ENCODE measurements at regions not wholly inside any gene's neighbourhood (a gene's known extent, or its start where the extent isn't known, plus 50 kb on each side); places are given as distances from the start of the nearest gene placed in this dataset.
A peak's percentile ranks its signal among the peaks of the same experiment; 100 is the strongest.
"Not testable (repeated sequence)": the region's sequence is repeated elsewhere in the genome, so short reads cannot be mapped to it uniquely, and the experiment has no call there.

DNA sequence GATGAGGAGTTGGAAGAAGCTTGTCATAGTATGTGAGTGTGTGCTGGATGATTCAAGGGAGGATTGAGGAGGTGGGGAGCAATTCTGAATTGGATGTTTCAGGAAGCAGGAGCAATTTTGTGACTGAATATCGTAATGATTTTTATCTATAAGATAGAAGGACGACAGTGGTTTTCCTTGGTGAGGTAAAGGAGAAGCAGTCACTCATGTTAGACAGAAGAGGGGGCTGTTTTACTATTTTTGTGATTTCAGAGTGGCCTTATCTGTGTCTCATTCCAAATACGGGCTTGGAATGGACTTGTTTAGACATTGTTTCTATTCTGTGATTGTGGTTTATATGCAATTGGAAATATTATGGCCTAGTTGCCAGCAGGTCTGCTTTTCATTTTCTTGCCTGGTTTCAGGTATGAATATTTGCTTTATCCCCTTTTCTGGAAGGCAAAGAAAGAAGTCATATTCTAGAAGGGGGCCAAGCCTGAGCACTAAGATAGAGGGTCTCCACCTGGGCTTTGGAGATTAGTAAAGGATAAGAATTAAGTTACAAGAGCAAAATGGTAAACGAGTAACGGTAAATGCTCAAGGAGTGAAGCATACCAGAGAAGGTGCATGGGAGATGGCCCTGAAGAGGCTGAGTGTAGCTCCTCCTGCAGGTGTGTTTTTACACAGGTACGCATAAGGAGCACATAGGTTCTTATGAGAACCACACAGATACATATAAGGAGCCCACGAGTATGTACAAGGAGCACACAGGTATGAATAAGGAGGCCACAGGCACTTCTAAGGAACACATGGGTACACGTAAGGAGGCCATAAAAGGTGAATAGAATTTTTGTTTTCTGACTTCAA, 124.6 kb upstream of the KCNAB1 start:
- TF ChIP-seq, protein P1, sequence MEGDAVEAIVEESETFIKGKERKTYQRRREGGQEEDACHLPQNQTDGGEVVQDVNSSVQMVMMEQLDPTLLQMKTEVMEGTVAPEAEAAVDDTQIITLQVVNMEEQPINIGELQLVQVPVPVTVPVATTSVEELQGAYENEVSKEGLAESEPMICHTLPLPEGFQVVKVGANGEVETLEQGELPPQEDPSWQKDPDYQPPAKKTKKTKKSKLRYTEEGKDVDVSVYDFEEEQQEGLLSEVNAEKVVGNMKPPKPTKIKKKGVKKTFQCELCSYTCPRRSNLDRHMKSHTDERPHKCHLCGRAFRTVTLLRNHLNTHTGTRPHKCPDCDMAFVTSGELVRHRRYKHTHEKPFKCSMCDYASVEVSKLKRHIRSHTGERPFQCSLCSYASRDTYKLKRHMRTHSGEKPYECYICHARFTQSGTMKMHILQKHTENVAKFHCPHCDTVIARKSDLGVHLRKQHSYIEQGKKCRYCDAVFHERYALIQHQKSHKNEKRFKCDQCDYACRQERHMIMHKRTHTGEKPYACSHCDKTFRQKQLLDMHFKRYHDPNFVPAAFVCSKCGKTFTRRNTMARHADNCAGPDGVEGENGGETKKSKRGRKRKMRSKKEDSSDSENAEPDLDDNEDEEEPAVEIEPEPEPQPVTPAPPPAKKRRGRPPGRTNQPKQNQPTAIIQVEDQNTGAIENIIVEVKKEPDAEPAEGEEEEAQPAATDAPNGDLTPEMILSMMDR (IDR thresholded peaks at IDR 0.05; ENCODE audit: insufficient read depth, low read length), result peak; percentile 65
- no peak overlapping the region for H3K4me3 ChIP-seq (ENCODE audit: low read depth, low read length)
- peak; percentile 83 for DNase-seq (ENCODE audit: low read depth)

- DNase-seq (ENCODE audit: low read depth), result no peak
- TF ChIP-seq, protein P1 (IDR thresholded peaks at IDR 0.05; ENCODE audit: insufficient read depth, low read length), result no peak
- H3K4me3 ChIP-seq (ENCODE audit: low read depth, low read length), result no peak overlapping the region
These were observed 123.5 kb upstream of the KCNAB1 start for GRCh38 chr3:155996882-155997281.

DNA sequence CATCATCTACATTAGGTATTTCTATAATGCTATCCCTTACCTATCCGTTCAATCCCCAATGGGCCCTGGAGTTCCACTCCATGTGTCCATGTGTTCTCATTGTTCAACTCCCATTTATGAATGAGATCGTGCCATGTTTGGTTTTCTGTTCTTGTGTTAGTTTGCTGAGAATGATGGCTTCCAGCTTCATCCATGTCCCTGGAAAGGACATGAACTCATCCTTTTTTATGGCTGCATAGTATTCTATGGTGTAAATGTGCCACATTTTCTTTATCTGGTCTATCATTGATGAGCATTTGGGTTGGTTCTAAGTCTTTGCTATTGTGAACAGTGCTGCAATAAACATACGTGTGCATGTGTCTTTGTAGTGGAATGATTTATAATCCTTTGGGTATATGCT, 122.2 kb upstream of the KCNAB1 start:
- not testable (repeated sequence) for DNase-seq (ENCODE audit: low read depth); H3K4me3 ChIP-seq (ENCODE audit: low read depth, low read length)

GRCh38 chr3:156005736-156006135, 114.6 kb upstream of the KCNAB1 start:
- H3K4me3 ChIP-seq (ENCODE audit: low read depth, low read length), result no peak overlapping the region
- no peak for DNase-seq (ENCODE audit: low read depth)
- TF ChIP-seq, protein P1 (IDR thresholded peaks at IDR 0.05; ENCODE audit: insufficient read depth, low read length), result no peak

DNA sequence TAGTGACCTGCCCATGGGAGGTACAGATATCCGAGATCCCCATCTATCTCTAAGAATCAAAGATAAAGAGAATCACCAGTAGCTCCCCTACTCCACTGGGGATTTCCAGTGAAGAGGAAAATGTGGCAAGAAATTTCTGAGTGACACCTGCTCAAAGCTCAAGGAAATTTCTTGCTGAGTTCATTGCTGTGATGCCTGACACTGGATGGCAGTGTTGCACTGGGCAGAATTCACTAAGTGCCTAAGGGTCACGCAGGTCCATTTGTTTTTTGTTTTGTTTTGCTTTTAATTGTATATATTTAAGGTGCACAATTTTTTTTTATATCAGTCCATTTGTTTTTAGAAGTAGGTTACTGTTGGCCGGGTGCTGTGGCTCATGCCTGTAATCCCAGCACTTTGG, 109.5 kb upstream of the KCNAB1 start:
- no peak for DNase-seq (ENCODE audit: low read depth)
- H3K4me3 ChIP-seq (ENCODE audit: low read depth, low read length), result no peak overlapping the region
- TF ChIP-seq, protein P1 (IDR thresholded peaks at IDR 0.05; ENCODE audit: insufficient read depth, low read length), result peak; percentile 27

GRCh38 chr3:156014489-156014888, 105.9 kb upstream of the KCNAB1 start:
- no peak for DNase-seq (ENCODE audit: low read depth)
- H3K4me3 ChIP-seq (ENCODE audit: low read depth, low read length), result no peak overlapping the region
- TF ChIP-seq, protein P1 (IDR thresholded peaks at IDR 0.05; ENCODE audit: insufficient read depth, low read length), result no peak

DNA sequence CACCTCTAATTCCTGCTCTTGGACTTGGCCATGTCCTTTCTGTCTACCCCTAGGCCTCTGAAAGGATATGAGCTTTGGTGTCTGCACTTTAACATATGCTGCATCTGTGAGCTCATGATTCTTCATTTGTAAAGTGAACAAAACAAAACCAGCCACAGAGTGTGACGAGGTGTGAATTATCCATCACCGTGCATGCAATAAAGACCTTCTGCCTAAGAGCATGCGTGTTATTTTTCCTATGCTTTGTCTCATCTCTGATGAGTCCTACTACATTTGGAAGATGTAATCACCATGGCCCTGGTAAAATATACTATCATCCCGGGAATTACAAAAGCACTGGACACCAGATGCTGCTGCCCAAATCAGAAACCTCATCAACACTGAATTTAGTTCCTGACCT, 103.5 kb upstream of the KCNAB1 start:
- no peak overlapping the region for H3K4me3 ChIP-seq (ENCODE audit: low read depth, low read length)
- no peak for DNase-seq (ENCODE audit: low read depth)
- TF ChIP-seq, protein P1 (IDR thresholded peaks at IDR 0.05; ENCODE audit: insufficient read depth, low read length), result no peak
